ENCODE measurements at regions not wholly inside any gene's neighbourhood (a gene's known extent, or its start where the extent isn't known, plus 50 kb on each side); places are given as distances from the start of the nearest gene placed in this dataset.
"Not testable (repeated sequence)": the region's sequence is repeated elsewhere in the genome, so short reads cannot be mapped to it uniquely, and the experiment has no call there.

DNA sequence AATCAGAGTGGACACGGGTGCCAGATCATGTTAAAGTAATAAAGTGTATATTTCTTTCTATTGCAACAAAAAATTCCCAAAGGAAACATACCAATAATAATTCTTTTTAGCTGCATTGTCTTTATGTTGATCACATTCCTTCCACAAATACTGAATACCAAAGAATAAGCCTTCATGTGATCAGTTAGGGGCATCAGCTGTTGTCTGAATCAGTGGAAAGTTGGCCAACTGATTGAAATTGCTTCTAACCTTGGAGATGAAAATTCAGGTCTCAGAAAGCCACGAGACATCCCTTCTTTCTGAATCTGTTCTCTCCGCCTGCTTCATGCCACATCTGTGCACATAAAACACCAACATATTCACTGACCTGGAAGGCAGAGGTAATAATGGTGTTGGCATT, 785.2 kb downstream of the KCNA4 start:
- intact Hi-C loops (cut with micrococcal nuclease), result no loop called here
- no peak for DNase-seq
- no peak for ATAC-seq

GRCh38 chr11:29227811-29228210, 789.0 kb downstream of the KCNA4 start:
- DNase-seq (no peak), ATAC-seq (no peak)
- intact Hi-C loops (cut with micrococcal nuclease), result no loop called here

GRCh38 chr11:29224739-29225384, 792.0 kb downstream of the KCNA4 start:
- DNase-seq (no peak), ATAC-seq (no peak)
- intact Hi-C loops (cut with micrococcal nuclease), result no loop called here

GRCh38 chr11:29219531-29219930, 797.3 kb downstream of the KCNA4 start:
- intact Hi-C loops (cut with micrococcal nuclease); DNase-seq; ATAC-seq: not testable (repeated sequence)

DNA sequence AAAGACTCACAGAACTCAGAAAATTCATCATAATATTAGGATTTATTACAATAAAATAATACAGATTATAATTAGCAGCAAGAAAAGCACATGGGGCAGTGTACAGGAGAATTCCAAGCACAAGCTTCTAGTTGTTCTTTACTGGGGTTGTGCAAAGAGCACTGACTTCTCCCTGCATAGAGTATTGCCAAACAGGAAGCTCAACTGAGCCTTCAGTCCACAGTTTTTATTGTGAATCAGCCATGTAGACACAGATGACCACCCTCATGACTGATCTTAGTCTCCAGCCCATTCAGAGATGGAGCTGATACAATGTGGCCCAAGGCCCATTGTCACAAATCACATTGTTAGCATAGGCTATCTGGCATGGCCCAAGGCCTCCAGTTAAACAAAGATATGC, 798.9 kb downstream of the KCNA4 start:
- ATAC-seq (no peak), DNase-seq (no peak)
- intact Hi-C loops (cut with micrococcal nuclease), result no loop called here

GRCh38 chr11:29214833-29215232, 802.0 kb downstream of the KCNA4 start:
- no peak for DNase-seq
- ATAC-seq, result no peak
- intact Hi-C loops (cut with micrococcal nuclease), result no loop called here

DNA sequence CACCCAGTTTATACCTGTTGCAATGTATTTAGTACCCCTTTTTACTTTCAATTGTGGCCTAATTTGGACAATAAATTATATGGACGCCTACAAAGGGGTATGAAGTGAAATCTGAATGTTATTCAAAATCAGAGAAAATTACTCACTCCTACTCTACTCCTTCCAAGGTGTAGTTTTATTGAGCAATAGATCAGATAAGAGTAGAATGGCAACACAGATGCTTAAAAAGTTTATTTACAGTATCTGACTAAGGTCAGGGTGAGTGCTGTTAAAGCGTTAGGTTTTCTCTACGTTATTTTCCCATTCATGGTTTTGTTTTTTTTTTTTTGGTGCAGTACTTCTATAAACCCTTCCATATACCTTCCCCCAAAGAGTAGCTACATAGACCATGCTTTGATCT, 805.6 kb downstream of the KCNA4 start:
- DNase-seq, result no peak
- ATAC-seq, result no peak
- intact Hi-C loops (cut with micrococcal nuclease), result no loop called here

DNA sequence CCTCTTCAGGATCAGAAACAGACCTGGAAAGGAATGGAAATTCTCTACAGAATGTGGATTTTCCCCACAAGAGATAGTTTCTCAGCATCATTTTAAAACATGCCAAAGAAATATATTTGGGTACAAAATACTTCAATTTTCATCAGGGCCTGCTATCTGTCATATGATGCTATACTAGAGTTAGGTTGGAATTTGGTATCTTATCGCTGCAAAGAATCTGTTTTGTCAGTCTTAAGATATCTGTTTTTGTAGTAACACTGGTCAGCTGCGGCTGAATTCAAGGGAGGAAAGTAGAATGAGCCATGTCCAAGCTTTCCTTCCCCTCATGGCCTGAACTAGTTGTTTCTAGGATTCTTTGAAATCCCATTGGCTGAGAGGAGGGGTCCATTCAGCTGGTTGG, 806.4 kb downstream of the KCNA4 start:
- ATAC-seq (no peak), DNase-seq (no peak)
- intact Hi-C loops (cut with micrococcal nuclease), result no loop called here

DNA sequence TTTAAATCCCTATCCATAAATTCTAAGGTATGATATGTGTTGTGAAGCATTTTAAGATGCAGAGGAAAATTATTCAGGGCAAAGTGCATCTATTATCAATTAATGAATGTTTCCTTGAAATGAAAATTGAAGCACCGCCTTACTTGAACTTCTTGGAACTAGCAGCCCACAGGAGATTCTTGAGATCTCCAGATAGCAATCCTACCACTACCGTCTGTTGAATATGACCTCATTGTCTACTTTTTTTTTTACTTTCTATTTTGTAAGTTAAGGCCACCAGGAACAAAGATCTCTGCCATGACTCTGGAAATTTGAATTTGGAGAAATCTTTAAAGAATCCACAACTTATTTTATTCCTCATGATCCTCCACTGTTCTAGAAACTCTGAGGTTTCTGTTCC, 808.7 kb downstream of the KCNA4 start:
- ATAC-seq (no peak), DNase-seq (no peak)
- intact Hi-C loops (cut with micrococcal nuclease), result no loop called here

- intact Hi-C loops (cut with micrococcal nuclease), result no loop called here
- ATAC-seq, result no peak
- DNase-seq, result no peak
Measured at GRCh38 chr11:29200791-29201562, 815.9 kb downstream of the KCNA4 start.

GRCh38 chr11:29190313-29190712, 826.5 kb downstream of the KCNA4 start:
- DNase-seq (no peak), ATAC-seq (no peak)
- intact Hi-C loops (cut with micrococcal nuclease), result no loop called here

GRCh38 chr11:29187215-29187614, 829.6 kb downstream of the KCNA4 start:
- no peak for DNase-seq
- intact Hi-C loops (cut with micrococcal nuclease), result no loop called here
- ATAC-seq, result no peak

- no peak for ATAC-seq
- DNase-seq, result no peak
- intact Hi-C loops (cut with micrococcal nuclease), result no loop called here
Measured at GRCh38 chr11:29184939-29185890, 831.6 kb downstream of the KCNA4 start.

DNA sequence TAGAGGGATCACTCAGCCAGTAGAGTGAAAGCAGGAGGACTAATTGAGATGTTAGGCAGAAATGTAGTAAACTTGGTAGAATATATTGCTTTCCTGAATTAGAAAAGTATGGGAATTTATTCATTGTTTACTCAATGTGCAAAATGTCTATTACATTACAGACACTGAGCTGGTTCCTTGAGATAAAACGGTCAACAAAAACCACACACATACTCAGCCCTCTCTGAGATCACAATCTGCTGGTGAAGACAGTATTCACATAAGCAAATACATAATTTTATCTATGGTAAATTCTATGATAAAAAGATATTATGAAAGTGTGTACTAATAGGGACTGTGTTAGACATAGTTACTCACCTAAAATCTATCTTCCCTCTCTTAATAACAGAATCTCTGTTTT, 833.5 kb downstream of the KCNA4 start:
- intact Hi-C loops (cut with micrococcal nuclease), result no loop called here
- DNase-seq, result no peak
- ATAC-seq, result no peak

GRCh38 chr11:29173660-29174062, 843.2 kb downstream of the KCNA4 start:
- DNase-seq (no peak), ATAC-seq (no peak)
- intact Hi-C loops (cut with micrococcal nuclease), result no loop called here

- intact Hi-C loops (cut with micrococcal nuclease), result no loop called here
- ATAC-seq, result no peak
- DNase-seq, result no peak
Measured at GRCh38 chr11:29171360-29171950, 845.4 kb downstream of the KCNA4 start.

DNA sequence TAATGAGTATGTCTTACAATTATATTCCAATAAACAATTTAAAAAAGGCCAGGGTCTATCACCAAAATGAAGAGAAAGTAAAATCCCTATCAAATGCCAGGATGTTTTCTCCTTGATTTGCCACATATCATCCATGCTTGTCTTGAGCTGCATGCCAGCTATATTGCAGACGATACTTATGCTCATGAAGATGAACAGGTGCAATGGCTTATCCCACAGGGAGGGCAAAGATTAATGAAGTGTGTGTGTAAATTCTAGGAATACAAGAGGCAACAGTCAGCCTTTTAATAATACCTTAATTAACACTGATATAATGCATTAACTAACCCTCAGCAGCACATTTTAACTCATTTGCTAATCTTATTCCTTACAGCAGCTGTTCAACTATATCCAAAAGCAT, 850.5 kb downstream of the KCNA4 start:
- intact Hi-C loops (cut with micrococcal nuclease), result no loop called here
- DNase-seq (no peak), ATAC-seq (no peak)

DNA sequence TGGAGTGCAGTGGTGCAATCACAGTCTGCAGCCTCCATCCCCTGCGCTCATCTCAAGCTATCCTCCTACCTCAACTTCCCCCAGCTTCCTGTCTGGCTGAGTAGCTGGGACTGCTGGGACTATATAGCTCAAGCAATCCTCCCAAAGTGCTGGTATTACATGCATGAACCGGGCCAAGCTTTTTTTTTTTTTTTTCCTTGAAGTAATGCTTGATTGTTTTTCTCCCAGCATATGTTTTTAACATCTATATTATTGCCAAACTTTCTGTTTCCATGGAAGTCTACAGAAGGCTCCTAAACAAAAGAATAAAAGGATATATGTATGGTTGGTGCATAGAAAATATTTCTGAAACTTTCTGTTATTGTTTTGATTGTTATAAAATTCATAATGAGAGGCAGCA, 853.6 kb downstream of the KCNA4 start:
- ATAC-seq, result no peak
- intact Hi-C loops (cut with micrococcal nuclease), result no loop called here
- DNase-seq, result no peak

DNA sequence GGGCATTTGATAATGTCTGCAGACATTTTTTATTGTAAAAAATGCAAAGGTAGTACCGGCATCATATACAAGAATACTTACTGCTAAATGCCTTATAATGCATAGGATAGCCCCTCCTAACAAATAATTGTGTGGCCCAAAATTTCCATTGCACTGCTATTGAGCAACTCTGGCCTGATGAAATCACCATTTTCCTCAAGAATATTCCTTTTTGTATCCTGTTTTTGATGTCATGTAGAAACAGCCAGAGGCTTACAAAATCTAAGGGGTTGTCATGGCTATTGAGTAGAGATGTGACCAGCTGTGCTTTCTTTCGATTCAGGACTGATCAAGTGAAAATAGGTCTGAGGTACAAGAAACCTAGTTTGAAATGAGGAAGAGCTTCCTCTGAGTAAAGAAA, 854.3 kb downstream of the KCNA4 start:
- DNase-seq (no peak), ATAC-seq (no peak)
- intact Hi-C loops (cut with micrococcal nuclease), result no loop called here

- DNase-seq (no peak), ATAC-seq (no peak)
- intact Hi-C loops (cut with micrococcal nuclease), result no loop called here
Measured at GRCh38 chr11:29161191-29161590, 855.6 kb downstream of the KCNA4 start.

Data from left ventricle myocardium superior (tissue), 1 donor.